Endothelial cell of umbilical vein (primary cell): ENCODE measurements at regions not wholly inside any gene's neighbourhood (a gene's known extent, or its start where the extent isn't known, plus 50 kb on each side); places are given as distances from the start of the nearest gene placed in this dataset.

ENCODE experiments used
- BruUV-seq: library from RNA; stranded (reverse); fragments of 400-500 nt; replicated peaks from 2 replicates; lab custom pipeline; 2021; lab: Mats Ljungman, UMichigan
- CTCF ChIA-PET: fragments of 300-600, 350-600 bp; sonication (Branson Sonifier 250); formaldehyde crosslinking; loops from one replicate; lab custom pipeline; 2021; ENCODE audit warnings: antibody characterized with exemption, inconsistent platforms; lab: Charles Lee
- POLR2A ChIA-PET: fragments of 300-600, 350-600 bp; sonication (Branson Sonifier 250); formaldehyde crosslinking; loops from one replicate; lab custom pipeline; 2021; ENCODE audit warnings: antibody characterized with exemption, inconsistent platforms; lab: Charles Lee
- DNase-seq: peaks from one replicate; pipeline ENCODE4 v3.0.0-alpha.2; 2011; ENCODE audit warnings: low read depth, low spot score
- FAIRE-seq: peaks from 2 replicates; lab custom pipeline; 2011; peaks lifted over from hg19 to GRCh38; lab: Jason Lieb, UNC
- H2AFZ ChIP-seq: 2 replicates; pipeline ENCODE4 v1.6.0; 2012; ENCODE audit warnings: low read depth, low read length, control low read depth, inconsistent platforms
- H3K27ac ChIP-seq: 2 replicates; pipeline ENCODE4 v1.5.1; 2011; ENCODE audit warnings: low read depth, mild to moderate bottlenecking, control low read depth, low read length, moderate library complexity; ENCODE audit not compliant: insufficient read depth
- H3K27me3 ChIP-seq, 2 experiments: 2 replicates each; pipeline versions ENCODE4 v1.6.0 to v1.6.1; 2011; ENCODE audit warnings: low read length in 2 of 2, mixed read lengths in 1 of 2; ENCODE audit not compliant: control insufficient read depth in 2 of 2, insufficient read depth in 2 of 2
- H3K36me3 ChIP-seq, 2 experiments: 2 replicates in 1 of 2; 3 replicates in 1 of 2; pipeline ENCODE4 v1.5.1; 2011; ENCODE audit warnings: low read length in 2 of 2, mild to moderate bottlenecking in 1 of 2, moderate library complexity in 1 of 2; ENCODE audit not compliant: control insufficient read depth in 2 of 2, insufficient read depth in 2 of 2; ENCODE audit errors: extremely low read depth in 1 of 2
- H3K4me1 ChIP-seq: 3 replicates; pipeline ENCODE4 v1.5.1; 2011; ENCODE audit warnings: mild to moderate bottlenecking, low read length; ENCODE audit not compliant: control insufficient read depth, insufficient read depth; ENCODE audit errors: extremely low read depth
- H3K4me2 ChIP-seq: 2 replicates; pipeline ENCODE4 v1.6.1; 2011; ENCODE audit warnings: low read length, control low read depth, mixed read lengths; ENCODE audit not compliant: insufficient read depth
- H3K4me3 ChIP-seq, 3 experiments: fragments of 200-600 bp in 1 of 3; sonication (generic), shearing (Covaris generic) in 1 of 3; replicated peaks in 1 of 3; 2 replicates each; pipeline ENCODE4 v1.5.1; 2011 to 2016; ENCODE audit warnings: control low read depth in 3 of 3, low read length in 3 of 3, mild to moderate bottlenecking in 2 of 3, inconsistent platforms in 1 of 3, low read depth in 1 of 3, moderate library complexity in 1 of 3; ENCODE audit not compliant: insufficient read depth in 1 of 3
- H3K79me2 ChIP-seq: 2 replicates; pipeline ENCODE4 v1.6.0; 2012; ENCODE audit warnings: low read length, inconsistent platforms; ENCODE audit not compliant: control insufficient read depth, insufficient read depth
- H3K9ac ChIP-seq: replicated peaks from 2 replicates; pipeline ENCODE3; 2011; ENCODE audit warnings: low read length, control low read depth; ENCODE audit not compliant: insufficient read depth; ENCODE audit errors: extremely low read depth
- H3K9me1 ChIP-seq: replicated peaks from 3 replicates; pipeline ENCODE4 v1.6.0; 2011; ENCODE audit warnings: mild to moderate bottlenecking, low read length; ENCODE audit not compliant: control insufficient read depth, insufficient read depth; ENCODE audit errors: extremely low read depth
- H3K9me3 ChIP-seq: replicated peaks from 2 replicates; pipeline ENCODE4 v1.5.1; 2012; ENCODE audit warnings: low read length, inconsistent platforms; ENCODE audit not compliant: control insufficient read depth, insufficient read depth
- H4K20me1 ChIP-seq: replicated peaks from 2 replicates; pipeline ENCODE3; 2011; ENCODE audit warnings: mild to moderate bottlenecking, low read length; ENCODE audit not compliant: control insufficient read depth, insufficient read depth; ENCODE audit errors: extremely low read depth
- FOS ChIP-seq: IDR thresholded peaks from 2 replicates; pipeline ENCODE4 v1.6.1; 2011; ENCODE audit warnings: mild to moderate bottlenecking, low read length, moderate library complexity, borderline replicate concordance; ENCODE audit not compliant: insufficient read depth
- GATA2 ChIP-seq: IDR thresholded peaks from 2 replicates; pipeline ENCODE4 v1.7.0; 2011; ENCODE audit warnings: low read depth, mild to moderate bottlenecking, moderate library complexity, mixed read lengths, low read length; ENCODE audit not compliant: insufficient read length, insufficient read depth
- JUN ChIP-seq: IDR thresholded peaks from 2 replicates; pipeline ENCODE4 v1.6.1; 2011; ENCODE audit warnings: borderline replicate concordance, low read depth; ENCODE audit not compliant: insufficient read length, insufficient read depth
- POLR2A ChIP-seq: IDR thresholded peaks from 2 replicates; pipeline ENCODE4 v1.6.1; 2012; ENCODE audit warnings: low read depth, mild to moderate bottlenecking, control low read depth, low read length
- dilution Hi-C: fragments of 300-500 bp; cut with MboI; formaldehyde crosslinking; loops from one replicate; pipeline ENCODE4 v1.15.0; 2019; ENCODE audit warnings: low sequenced_read_pairs; ENCODE audit not compliant: extremely low pct_ligation_motif_present
- intact Hi-C: fragments of 100-400 bp; cut with micrococcal nuclease; formaldehyde crosslinking; loops from one replicate; pipeline ENCODE4 v1.10.0; 2022

DNA sequence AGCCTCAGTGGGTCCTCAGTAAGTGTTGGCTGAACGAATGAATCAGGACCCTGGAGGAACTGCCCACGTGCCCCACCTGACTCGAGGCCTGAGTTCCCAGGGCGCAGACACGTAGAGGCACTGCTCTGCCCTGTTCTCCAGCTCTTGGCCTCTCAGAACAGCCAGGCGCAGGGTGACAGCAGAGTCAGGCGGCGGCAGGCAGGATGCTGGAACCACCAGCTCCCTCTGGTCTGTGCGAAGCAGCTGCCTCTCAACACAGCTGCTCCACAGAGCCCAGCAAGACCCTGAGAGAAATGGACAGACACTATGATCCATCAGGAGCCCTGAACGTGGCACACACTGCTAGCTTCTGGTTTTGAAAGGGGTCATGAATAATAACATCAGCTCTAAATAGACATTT lies 53.1 kb upstream of the BCO1 start:
- no peak for FAIRE-seq
- ChIA-PET POLR2A (no interaction called here), CTCF (interaction anchor here (1.3 kb wide), 1 partner anchor 150 kb away, joined by 3 read pairs; the partner anchor contains the start of gene ATMIN)
- Histone ChIP-seq H3K79me2 (no peaks in the 10 kb centered on the region), H3K4me3 (no peak overlapping the region), H4K20me1 (no peaks in the 10 kb centered on the region), H2AFZ (no peak overlapping the region), H3K9ac (no peak overlapping the region), H3K36me3 (no peaks in the 10 kb centered on the region), H3K27me3 (no peaks in the 10 kb centered on the region), H3K9me3 (no peaks in the 10 kb centered on the region), H3K4me1 (no peaks in the 10 kb centered on the region), H3K4me2 (no peak overlapping the region), H3K9me1 (no peaks in the 10 kb centered on the region), H3K27ac (no peak overlapping the region)
- dilution Hi-C loops (no loop called here), intact Hi-C loops (no loop called here)
- TF ChIP-seq GATA2: no peak
- BruUV-seq: no TSS peak
- no peak for DNase-seq

DNA sequence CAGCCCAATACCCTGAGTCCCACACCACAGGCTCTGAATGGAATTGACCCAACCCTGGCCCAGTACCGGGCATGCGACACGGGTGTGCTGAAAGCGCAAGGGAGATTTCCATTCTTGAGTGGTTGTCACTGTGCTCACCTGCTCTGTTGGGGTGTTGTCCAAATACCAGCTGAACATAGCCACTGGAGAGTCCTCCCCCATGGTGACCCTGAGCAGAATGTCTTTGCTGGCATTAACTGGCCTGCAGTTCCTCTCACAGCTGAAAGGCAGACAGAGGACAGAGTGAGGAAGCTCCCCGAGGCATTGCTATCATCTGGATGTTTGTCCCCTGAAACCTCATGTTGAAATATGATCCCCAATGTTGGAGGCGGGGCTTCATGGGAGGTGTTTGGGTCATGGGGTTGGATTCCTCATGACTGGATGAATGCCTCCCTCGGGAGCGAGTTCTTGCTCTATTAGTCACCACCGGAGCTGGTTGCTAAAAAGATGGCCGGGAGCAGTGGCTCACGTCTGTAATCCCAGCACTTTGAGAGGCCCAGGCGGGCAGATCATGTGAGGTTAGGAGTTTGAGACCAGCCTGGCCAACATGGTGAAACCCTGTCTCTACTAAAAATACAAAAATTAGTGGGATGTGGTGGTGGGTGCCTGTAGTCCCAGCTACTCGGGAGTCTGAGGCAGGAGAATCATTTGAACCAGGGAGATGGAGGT lies 57.3 kb upstream of the BCO1 start:
- DNase-seq: peak; percentile 77
- no peaks in the 10 kb centered on the region for H4K20me1 ChIP-seq
- TF ChIP-seq FOS (peak; percentile 55), GATA2 (no peak), POLR2A (no peak), JUN (peak; percentile 55)
- H3K27ac ChIP-seq: peak overlapping the region; percentile 18
- no peaks in the 10 kb centered on the region for H3K36me3 ChIP-seq
- H3K9ac ChIP-seq: no peak overlapping the region
- no peaks in the 10 kb centered on the region for H3K9me1 ChIP-seq
- H3K4me2 ChIP-seq: no peak overlapping the region
- dilution Hi-C loops (no loop called here), intact Hi-C loops (loop anchor here (1.0 kb wide), 1 partner anchor 85 kb away; the partner anchor contains the start of gene GCSH)
- H3K4me1 ChIP-seq: no peaks in the 10 kb centered on the region
- H2AFZ ChIP-seq: no peak overlapping the region
- no peaks in the 10 kb centered on the region for H3K27me3 ChIP-seq
- H3K9me3 ChIP-seq: no peaks in the 10 kb centered on the region
- H3K4me3 ChIP-seq: no peak overlapping the region
- no peaks in the 10 kb centered on the region for H3K79me2 ChIP-seq
- peak; percentile 94 for FAIRE-seq
- POLR2A ChIA-PET: no interaction called here
- CTCF ChIA-PET: interaction anchor here (0.6 to 1.0 kb wide), 4 partner anchors 24 to 80 kb away, joined by 3 to 6 read pairs (median 4); no protein-coding TSS in a partner anchor
- BruUV-seq: TSS peak; percentile 45
